Lung (tissue), 11 donors: ENCODE measurements at regions not wholly inside any gene's neighbourhood (a gene's known extent, or its start where the extent isn't known, plus 50 kb on each side); places are given as distances from the start of the nearest gene placed in this dataset.

ENCODE experiments used
- ATAC-seq: fragments of 200-7000 bp; cut with Tn5 transposase; one replicate; pipeline ENCODE4 v1.9.1; 2020; ENCODE audit warnings: moderate number of reproducible peaks; ENCODE audit not compliant: insufficient read depth, low FRiP score
- DNase-seq, 3 donors: peaks; one replicate each; pipeline ENCODE4 v3.0.0-alpha.2; 2013 to 2017
- H3K27ac ChIP-seq, 2 donors: one replicate each; pipeline ENCODE4 v1.5.1; 2013; ENCODE audit warnings: mild to moderate bottlenecking in 2 of 2, moderate library complexity in 2 of 2, control low read depth in 1 of 2, inconsistent platforms in 1 of 2, low read depth in 1 of 2, low read length in 1 of 2
- H3K27me3 ChIP-seq, 3 donors: one replicate each; pipeline ENCODE4 v1.5.1; 2013; ENCODE audit warnings: low read length in 2 of 3; ENCODE audit not compliant: control insufficient read depth in 3 of 3, insufficient read depth in 3 of 3
- H3K36me3 ChIP-seq, 4 donors: one replicate each; pipeline ENCODE4 v1.5.1; 2013; ENCODE audit warnings: low read length in 4 of 4, mild to moderate bottlenecking in 1 of 4, moderate library complexity in 1 of 4; ENCODE audit not compliant: control insufficient read depth in 4 of 4, insufficient read depth in 4 of 4
- H3K4me1 ChIP-seq, 5 donors: one replicate each; pipeline ENCODE4 v1.5.1; 2013; ENCODE audit warnings: low read length in 5 of 5, mild to moderate bottlenecking in 2 of 5, moderate library complexity in 1 of 5; ENCODE audit not compliant: control insufficient read depth in 5 of 5, insufficient read depth in 5 of 5
- H3K4me3 ChIP-seq: one replicate; pipeline ENCODE4 v1.5.1; 2013; ENCODE audit warnings: mild to moderate bottlenecking, control low read depth, moderate library complexity
- H3K9ac ChIP-seq, 2 donors: one replicate each; pipeline ENCODE4 v1.5.1; 2013; ENCODE audit warnings: low read length in 2 of 2, control low read depth in 1 of 2; ENCODE audit not compliant: insufficient read depth in 1 of 2
- H3K9me3 ChIP-seq, 4 donors: one replicate each; pipeline ENCODE4 v1.5.1; 2013; ENCODE audit warnings: low read length in 3 of 4, mild to moderate bottlenecking in 1 of 4, moderate library complexity in 1 of 4; ENCODE audit not compliant: control insufficient read depth in 4 of 4, insufficient read depth in 3 of 4
- WGBS, 2 donors: extraction: QIAGEN DNeasy Blood & Tissue Kit; methylation state at CpG; one replicate each; pipeline ENCODE4 v1.1.7; 2013; 5-methylcytosine and 5-hydroxymethylcytosine counted together
- TF ChIP-seq, protein P1 (sequence below): IDR thresholded peaks from 2 replicates; pipeline ENCODE4 v1.5.1; 2012; ENCODE audit warnings: mild to moderate bottlenecking; ENCODE audit errors: control extremely low read depth, extremely low read depth
- donor health status: control.
- donor health status: control.
- donor health status: Bipolar disorder and iron deficiency.
- donor health status: healthy.
- donor health status: DM: yes; HTN: yes; CAD: no.

DNA sequence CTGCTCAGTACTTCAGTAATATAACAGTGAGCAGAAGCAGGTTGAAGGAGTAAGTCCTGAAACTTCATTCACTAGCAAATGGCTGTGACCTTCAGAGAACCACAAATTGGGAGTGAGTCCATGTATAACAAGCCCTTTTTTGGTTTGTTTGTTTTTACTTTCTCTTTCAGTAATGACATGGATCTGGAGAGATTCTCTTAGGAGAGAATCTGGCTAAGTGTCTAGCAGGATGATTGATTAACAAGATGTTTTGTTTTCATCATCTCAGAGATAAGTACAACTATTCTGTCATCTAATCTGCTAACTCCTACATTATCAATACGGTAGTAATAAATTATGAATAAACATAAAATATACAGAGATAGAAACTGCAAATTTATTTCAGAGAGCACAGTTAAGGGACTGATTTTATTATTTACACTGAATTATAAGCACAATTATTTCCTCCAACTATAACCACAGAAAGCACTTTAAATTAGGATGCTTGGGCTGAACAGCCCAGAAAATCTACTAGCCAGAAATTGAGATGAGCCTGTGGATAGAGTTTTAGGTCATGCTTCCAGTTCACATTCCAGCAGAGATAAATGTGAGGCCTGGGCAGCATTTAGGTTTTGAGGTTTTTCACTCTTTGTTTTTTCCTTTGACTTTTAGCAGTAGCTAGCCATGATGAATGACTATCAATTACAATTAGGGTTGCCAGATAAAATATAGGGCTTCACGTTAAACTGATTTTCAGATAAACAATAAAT is 429.3 kb upstream of the FAT3 start:
- H3K9me3 ChIP-seq = peaks cover 0 to 9% (median 0%) of the 10 kb centered on the region in 4 donors
- H3K27me3 ChIP-seq = no peaks in the 10 kb centered on the region
- peak in 2 of 3 donors; percentile 19 to 38 for DNase-seq
- peaks cover 0 to 12% (median 0%) of the 10 kb centered on the region in 5 donors for H3K4me1 ChIP-seq
- no peak overlapping the region for H3K4me3 ChIP-seq
- H3K27ac ChIP-seq = no peak overlapping the region
- H3K36me3 ChIP-seq = no peaks in the 10 kb centered on the region
- 62 to 73% methylated on average over 2 of the region's 2 CpGs for WGBS, 2 donors
- TF ChIP-seq, protein P1, sequence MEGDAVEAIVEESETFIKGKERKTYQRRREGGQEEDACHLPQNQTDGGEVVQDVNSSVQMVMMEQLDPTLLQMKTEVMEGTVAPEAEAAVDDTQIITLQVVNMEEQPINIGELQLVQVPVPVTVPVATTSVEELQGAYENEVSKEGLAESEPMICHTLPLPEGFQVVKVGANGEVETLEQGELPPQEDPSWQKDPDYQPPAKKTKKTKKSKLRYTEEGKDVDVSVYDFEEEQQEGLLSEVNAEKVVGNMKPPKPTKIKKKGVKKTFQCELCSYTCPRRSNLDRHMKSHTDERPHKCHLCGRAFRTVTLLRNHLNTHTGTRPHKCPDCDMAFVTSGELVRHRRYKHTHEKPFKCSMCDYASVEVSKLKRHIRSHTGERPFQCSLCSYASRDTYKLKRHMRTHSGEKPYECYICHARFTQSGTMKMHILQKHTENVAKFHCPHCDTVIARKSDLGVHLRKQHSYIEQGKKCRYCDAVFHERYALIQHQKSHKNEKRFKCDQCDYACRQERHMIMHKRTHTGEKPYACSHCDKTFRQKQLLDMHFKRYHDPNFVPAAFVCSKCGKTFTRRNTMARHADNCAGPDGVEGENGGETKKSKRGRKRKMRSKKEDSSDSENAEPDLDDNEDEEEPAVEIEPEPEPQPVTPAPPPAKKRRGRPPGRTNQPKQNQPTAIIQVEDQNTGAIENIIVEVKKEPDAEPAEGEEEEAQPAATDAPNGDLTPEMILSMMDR = no peak
- ATAC-seq = no peak
- H3K9ac ChIP-seq = no peak overlapping the region

DNA sequence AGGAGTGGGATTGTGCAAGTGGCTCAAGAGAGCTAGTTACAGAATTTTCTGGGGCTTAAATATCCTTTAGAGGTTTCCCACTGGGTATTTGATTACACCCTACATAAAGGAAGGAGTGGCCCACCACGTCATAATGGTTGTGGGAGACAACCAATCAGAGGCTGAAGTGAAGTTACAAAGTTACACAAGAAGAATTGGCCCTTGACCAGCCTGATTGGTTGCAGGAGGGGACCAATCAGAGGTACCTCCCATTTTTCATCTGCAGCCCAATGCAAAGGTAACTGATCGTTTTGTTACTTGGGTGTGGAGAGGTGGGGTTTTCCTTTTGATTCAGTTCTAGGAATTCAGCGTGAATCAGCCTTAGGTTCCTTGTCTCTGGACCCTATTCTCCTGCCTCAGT is 430.5 kb upstream of the FAT3 start:
- Histone ChIP-seq H3K36me3 (no peaks in the 10 kb centered on the region), H3K4me1 (peaks cover 0 to 12% (median 0%) of the 10 kb centered on the region in 5 donors), H3K27me3 (no peaks in the 10 kb centered on the region), H3K27ac (no peak overlapping the region), H3K4me3 (no peak overlapping the region), H3K9ac (no peak overlapping the region), H3K9me3 (peaks cover 0 to 8% (median 0%) of the 10 kb centered on the region in 4 donors)
- ATAC-seq (no peak), DNase-seq (no peak)
- TF ChIP-seq, protein P1 = no peak
- WGBS, 2 donors = 71 to 90% methylated on average over 3 of the region's 3 CpGs

DNA sequence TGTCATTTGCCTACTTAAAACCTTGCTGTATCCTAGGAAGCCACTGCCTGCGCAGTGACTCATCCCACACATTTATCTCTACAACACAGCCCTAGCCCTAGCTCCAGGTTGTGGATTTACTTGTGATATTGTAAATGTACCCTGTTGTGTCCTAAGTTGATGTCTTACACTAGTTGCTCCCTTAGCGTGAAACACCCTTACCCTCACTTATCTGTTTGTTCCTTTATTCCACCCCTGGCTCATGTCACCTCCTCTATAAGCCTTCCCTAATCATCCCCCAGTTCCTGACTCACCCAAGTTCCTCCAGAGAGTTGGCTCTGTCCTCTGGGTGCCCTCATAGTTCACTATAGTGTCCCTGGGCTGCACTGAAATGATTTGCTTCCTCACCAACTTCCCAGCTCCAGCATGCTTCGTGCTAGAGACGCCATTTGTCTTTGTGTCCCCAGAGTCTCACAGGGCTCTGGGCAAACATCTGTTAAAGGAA is 431.8 kb upstream of the FAT3 start:
- TF ChIP-seq, protein P1 = no peak
- ATAC-seq = no peak

More for the DNA sequence above, 431.8 kb upstream of the FAT3 start:
- WGBS, 2 donors = 84 to 87% methylated on average over 4 of the region's 4 CpGs
- Histone ChIP-seq H3K36me3 (no peaks in the 10 kb centered on the region), H3K4me3 (no peak overlapping the region), H3K9ac (no peak overlapping the region), H3K27me3 (no peaks in the 10 kb centered on the region), H3K9me3 (no peaks in the 10 kb centered on the region), H3K27ac (no peak overlapping the region), H3K4me1 (peaks cover 0 to 12% (median 0%) of the 10 kb centered on the region in 5 donors)
- no peak for DNase-seq
